ENCODE measurements at regions not wholly inside any gene's neighbourhood (a gene's known extent, or its start where the extent isn't known, plus 50 kb on each side); places are given as distances from the start of the nearest gene placed in this dataset.

- TF ChIP-seq POLR2AphosphoS5 (IDR thresholded peaks at IDR 0.05; ENCODE audit: borderline replicate concordance, low read depth, low read length) (no peak), EZH2 (IDR thresholded peaks at IDR 0.05) (no peak), FOXP2 (optimal IDR thresholded peaks at IDR 0.05; ENCODE audit: control extremely low read depth, extremely low read length, insufficient read depth) (no peak)
Measured at GRCh38 chr1:187046293-187046692, 217.5 kb downstream of the PLA2G4A start.

Data from SK-N-MC (cell line).